ENCODE measurements at regions not wholly inside any gene's neighbourhood (a gene's known extent, or its start where the extent isn't known, plus 50 kb on each side); places are given as distances from the start of the nearest gene placed in this dataset.

- no peak for TF ChIP-seq POLR2AphosphoS5 (IDR thresholded peaks at IDR 0.05)
- no peak for TF ChIP-seq CTCF (IDR thresholded peaks at IDR 0.05)
- TF ChIP-seq POLR2A (IDR thresholded peaks at IDR 0.05), result no peak
- TF ChIP-seq EP300 (IDR thresholded peaks at IDR 0.05), result no peak
These were observed 171.7 kb upstream of the PFKP start for GRCh38 chr10:2895594-2896196.

All from suprapubic skin (tissue), 4 donors.